K562 (cell line): ENCODE measurements at regions not wholly inside any gene's neighbourhood (a gene's known extent, or its start where the extent isn't known, plus 50 kb on each side); places are given as distances from the start of the nearest gene placed in this dataset.

Experiments
- CHD1 ChIP-seq: fragments of 200-600 bp; sonication (generic); IDR thresholded peaks from one replicate; pipeline ENCODE4 v1.6.1; 2012; ENCODE audit warnings: mild to moderate bottlenecking, moderate library complexity, low read length, inconsistent platforms
- NRF1 ChIP-seq, 2 experiments: fragments of 450-650 bp; IDR thresholded peaks in 1 of 2; conservative IDR thresholded peaks in 1 of 2; 2 replicates each; pipeline ENCODE4 v1.6.1; 2014; ENCODE audit warnings: mild to moderate bottlenecking in 2 of 2
- POLR2AphosphoS2 ChIP-seq: IDR thresholded peaks from 2 replicates; pipeline ENCODE4 v1.6.1; 2012; ENCODE audit warnings: low read length, improper control_type of control experiment
- SPI1 ChIP-seq: IDR thresholded peaks from 2 replicates; pipeline ENCODE4 v1.6.1; 2011; ENCODE audit warnings: low read depth, low read length, control low read depth, borderline replicate concordance
- YY1 ChIP-seq, 3 experiments: IDR thresholded peaks; 2 replicates each; pipeline ENCODE4 v1.6.1; 2011; ENCODE audit warnings: low read length in 2 of 3, mild to moderate bottlenecking in 2 of 3, moderate library complexity in 2 of 3, borderline replicate concordance in 1 of 3, control low read depth in 1 of 3, low read depth in 1 of 3; ENCODE audit not compliant: insufficient read depth in 3 of 3, insufficient replicate concordance in 2 of 3, control insufficient read depth in 1 of 3, insufficient read length in 1 of 3; ENCODE audit errors: extremely low read depth in 1 of 3
- TF ChIP-seq, protein P1 (sequence below): sonication (generic); formaldehyde crosslinking; IDR thresholded peaks from 2 replicates; pipeline ENCODE4 v1.8.0; 2022; ENCODE audit warnings: missing genetic modification reagents, mild to moderate bottlenecking, borderline replicate concordance

DNA sequence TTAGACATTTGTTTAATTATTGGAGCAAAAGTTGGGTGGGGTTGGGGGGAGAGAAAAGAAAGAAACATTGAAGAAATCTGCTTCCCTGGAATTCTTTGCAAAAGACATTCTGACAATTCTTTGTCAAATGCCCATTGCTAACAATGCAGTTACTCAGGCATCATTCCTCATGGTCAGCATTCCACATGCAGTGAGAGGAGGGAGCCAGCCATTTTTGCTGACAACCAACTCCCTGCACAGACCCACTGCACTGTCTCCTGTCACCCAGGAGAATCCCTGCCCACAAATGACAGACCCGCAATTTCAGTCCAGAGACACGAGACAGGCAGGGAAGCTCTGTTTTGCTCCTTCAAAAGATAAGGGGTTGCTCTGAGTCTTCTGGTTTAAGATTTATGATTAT, 985.1 kb upstream of the SLIT2 start:
- no peak for TF ChIP-seq SPI1
- no peak for TF ChIP-seq NRF1 (conservative IDR thresholded peaks at IDR 0.05 in 1 of 2, IDR thresholded peaks at IDR 0.05 in 1 of 2)
- no peak for TF ChIP-seq CHD1
- no peak for TF ChIP-seq YY1 (IDR thresholded peaks at IDR 0.05; ENCODE audit: borderline replicate concordance in 1 of 3, control insufficient read depth in 1 of 3, extremely low read depth in 1 of 3, insufficient read depth in 3 of 3, insufficient read length in 1 of 3, insufficient replicate concordance in 2 of 3, low read depth in 1 of 3, low read length in 2 of 3)
- TF ChIP-seq, protein P1, sequence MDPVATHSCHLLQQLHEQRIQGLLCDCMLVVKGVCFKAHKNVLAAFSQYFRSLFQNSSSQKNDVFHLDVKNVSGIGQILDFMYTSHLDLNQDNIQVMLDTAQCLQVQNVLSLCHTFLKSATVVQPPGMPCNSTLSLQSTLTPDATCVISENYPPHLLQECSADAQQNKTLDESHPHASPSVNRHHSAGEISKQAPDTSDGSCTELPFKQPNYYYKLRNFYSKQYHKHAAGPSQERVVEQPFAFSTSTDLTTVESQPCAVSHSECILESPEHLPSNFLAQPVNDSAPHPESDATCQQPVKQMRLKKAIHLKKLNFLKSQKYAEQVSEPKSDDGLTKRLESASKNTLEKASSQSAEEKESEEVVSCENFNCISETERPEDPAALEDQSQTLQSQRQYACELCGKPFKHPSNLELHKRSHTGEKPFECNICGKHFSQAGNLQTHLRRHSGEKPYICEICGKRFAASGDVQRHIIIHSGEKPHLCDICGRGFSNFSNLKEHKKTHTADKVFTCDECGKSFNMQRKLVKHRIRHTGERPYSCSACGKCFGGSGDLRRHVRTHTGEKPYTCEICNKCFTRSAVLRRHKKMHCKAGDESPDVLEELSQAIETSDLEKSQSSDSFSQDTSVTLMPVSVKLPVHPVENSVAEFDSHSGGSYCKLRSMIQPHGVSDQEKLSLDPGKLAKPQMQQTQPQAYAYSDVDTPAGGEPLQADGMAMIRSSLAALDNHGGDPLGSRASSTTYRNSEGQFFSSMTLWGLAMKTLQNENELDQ (CRISPR knock-in tag), result no peak
- no peak for TF ChIP-seq POLR2AphosphoS2
